OCI-LY1 (cell line): ENCODE measurements at regions not wholly inside any gene's neighbourhood (a gene's known extent, or its start where the extent isn't known, plus 50 kb on each side); places are given as distances from the start of the nearest gene placed in this dataset.

ENCODE experiments used
- CTCF ChIP-seq: fragments of 200-600 bp; sonication (generic), shearing (Covaris generic); IDR thresholded peaks from 2 replicates; pipeline ENCODE4 v1.5.1; 2017; ENCODE audit warnings: mild to moderate bottlenecking, antibody characterized with exemption, low read length, moderate library complexity, mixed read lengths
- EZH2 ChIP-seq: fragments of 200-600 bp; sonication (generic), shearing (Covaris generic); IDR thresholded peaks from 2 replicates; pipeline ENCODE4 v1.8.0; 2017; ENCODE audit warnings: borderline replicate concordance, mixed run types, mild to moderate bottlenecking, antibody characterized with exemption, low read length, moderate library complexity, mixed read lengths

DNA sequence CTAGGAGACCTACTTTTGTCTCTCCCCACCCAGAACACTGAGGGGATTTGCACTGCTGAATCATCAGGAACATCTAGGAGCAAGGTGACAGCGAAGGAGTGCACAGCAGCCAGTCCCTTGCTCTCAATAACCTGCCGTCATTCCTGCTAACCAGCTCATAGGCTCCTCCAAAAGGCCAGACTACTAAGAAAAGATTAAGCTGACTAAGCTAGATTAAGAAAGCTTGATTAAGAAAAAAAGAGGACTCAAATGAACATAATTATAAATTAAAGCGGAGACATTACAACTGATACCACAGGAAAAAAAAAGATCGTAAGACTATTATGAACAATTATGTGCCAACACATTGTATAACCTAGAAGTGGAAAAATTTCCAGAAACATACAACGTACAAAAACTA lies 1254.8 kb upstream of the CHAC2 start:
- no peak for TF ChIP-seq CTCF
- no peak for TF ChIP-seq EZH2
